Posterior cingulate gyrus (tissue), 11 donors: ENCODE measurements at regions not wholly inside any gene's neighbourhood (a gene's known extent, or its start where the extent isn't known, plus 50 kb on each side); places are given as distances from the start of the nearest gene placed in this dataset.

Source experiments
- DNase-seq, 10 donors: peaks; one replicate each; pipeline versions ENCODE4 v3.0.0 to v3.0.0-alpha.2; 2020 to 2021; ENCODE audit warnings: mixed read lengths in 3 of 10
- intact Hi-C: fragments of 100-400 bp; cut with DNase I; formaldehyde crosslinking; loops from one replicate; pipeline ENCODE4 v1.15.1; 2023

DNA sequence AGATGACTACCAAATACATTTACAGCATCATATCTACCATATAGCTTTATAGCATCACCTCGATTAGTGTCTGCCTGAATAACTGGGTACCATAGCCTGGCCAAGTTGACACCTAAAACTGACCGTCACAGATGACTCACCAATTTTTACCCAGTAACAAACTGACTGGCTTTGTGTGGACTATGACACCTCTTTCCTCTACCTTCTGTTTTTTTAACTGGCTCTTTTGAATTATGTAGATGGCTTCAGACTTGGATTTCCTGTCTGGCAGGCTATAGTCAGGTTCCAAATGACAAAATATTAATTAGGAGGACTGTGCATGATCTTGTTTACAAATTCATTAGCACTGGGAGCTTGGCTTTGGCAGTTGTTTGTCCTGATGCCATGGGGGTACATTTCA lies 360.3 kb downstream of the TGFB2 start:
- no peak for DNase-seq
- intact Hi-C loops, result no loop called here

DNA sequence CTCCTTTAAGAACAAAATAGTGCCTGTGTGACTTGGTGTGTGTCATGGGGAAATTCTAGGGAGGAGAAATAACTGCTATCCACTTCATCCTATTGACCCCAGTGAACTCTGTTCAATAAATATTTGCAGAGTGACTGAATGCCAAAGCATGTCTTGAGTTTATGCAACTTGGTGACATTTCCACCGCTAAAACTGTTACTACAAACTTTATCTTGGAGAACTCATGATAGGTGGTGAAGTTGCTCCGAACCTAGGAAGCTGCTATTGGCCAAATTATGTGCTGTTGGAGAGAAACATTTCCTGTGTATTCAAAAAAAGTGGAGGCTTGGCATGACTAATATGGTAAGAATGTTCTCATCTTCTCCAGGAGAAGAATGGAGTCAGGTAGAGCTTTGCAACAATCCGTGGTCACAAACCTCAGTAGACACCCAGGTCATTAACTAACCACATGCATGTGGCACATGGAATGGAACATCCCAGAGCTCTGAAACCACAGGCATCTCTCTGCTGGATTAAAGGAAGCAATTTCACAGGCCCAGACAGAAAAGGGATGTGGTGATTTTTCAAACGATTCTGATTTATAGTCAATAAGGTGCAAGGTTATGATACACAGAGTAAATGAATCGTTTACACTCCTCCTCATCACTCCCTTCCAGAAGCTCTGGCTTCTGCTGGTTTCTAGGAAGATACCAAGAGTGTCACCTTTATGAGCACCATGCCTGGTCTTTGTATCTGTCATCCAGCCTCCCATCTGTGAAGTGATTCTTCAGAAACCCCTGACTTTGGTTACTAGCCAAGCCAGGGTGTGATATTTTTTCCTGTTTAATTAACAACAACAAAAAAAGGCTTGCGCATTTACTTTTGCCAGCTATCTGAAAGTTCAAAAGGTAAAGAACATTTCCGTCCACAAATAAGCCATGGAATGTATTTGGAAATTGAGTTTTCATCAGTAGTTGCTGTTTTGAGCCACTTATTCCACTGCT lies 361.1 kb downstream of the TGFB2 start:
- no peak for DNase-seq
- intact Hi-C loops, result no loop called here

DNA sequence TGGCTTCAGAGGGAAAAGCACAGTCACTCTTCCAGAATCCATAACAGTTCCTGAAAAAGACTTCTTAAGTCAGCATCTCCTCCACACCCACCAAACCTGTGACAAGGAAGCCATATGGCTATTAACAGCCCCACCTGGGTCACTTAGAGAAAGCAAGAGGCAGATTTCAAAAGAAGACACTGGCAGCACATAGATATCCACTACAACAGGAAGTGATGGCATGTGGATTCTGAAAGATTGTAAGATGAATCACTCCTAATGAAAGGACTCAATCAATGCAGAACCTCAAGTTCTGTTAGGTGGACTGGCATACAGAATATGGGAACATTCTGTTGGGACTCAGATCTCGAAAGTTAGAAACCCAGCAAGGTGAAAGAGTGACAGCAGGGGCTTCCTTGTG lies 365.9 kb downstream of the TGFB2 start:
- intact Hi-C loops, result no loop called here
- DNase-seq, result no peak

DNA sequence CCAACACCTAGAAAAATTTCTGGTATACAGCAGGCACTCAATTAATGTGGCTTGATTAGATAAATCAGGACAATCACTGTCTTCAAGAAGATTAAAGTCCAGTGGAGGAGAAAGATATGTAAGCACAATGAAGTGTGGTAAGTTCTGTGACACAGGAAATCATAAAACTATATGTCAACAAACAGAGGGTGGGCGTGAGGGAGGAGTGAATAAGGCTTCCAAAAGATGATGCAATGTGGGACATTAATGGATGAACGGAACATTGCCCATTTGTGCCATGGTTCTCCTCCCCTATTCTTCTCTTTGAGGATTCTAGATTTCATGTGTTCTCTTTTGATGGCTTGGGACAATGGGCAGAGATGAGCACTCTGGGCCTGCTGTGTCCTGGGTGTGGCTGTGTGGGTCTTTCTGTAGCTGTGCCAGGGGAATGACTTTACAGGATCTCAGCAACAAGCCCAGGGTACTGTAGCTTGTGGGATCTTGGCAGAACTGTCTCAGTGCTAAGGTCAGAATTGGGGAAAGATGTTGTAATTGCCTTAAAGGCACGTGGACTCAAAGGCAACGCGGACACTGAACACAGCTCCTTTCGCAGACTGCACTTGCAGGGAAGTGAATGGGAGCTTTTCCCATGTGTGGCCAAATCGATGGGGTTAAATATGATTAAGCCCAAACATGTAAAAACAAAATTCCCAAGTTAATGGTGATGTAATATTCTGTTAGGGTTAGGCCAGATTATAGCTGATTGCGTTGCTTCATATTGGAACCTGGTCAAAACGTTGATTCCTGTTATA lies 366.9 kb downstream of the TGFB2 start:
- no peak for DNase-seq
- intact Hi-C loops, result no loop called here

DNA sequence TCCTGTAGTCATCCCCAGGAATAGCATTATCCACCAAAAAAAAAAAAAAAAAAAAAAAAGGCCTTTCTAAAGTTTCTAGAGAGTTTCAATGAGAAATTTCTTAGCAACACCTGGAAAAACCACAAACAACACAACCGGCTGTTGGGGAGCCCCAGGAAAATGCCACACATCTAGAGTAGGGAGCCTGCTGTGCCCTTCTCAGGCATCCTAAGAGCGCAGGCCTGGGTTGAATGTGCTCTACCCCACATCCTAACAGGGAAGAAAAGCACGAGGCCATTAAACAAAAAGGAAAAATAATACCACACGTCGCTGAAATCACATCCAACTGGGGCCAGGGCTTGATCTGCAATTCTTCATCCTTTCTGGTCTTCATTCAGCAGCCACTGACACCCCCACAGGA lies 367.5 kb downstream of the TGFB2 start:
- intact Hi-C loops, result no loop called here
- DNase-seq, result no peak

GRCh38 chr1:218715961-218716669 lies 371.0 kb downstream of the TGFB2 start:
- intact Hi-C loops, result no loop called here
- DNase-seq, result no peak

DNA sequence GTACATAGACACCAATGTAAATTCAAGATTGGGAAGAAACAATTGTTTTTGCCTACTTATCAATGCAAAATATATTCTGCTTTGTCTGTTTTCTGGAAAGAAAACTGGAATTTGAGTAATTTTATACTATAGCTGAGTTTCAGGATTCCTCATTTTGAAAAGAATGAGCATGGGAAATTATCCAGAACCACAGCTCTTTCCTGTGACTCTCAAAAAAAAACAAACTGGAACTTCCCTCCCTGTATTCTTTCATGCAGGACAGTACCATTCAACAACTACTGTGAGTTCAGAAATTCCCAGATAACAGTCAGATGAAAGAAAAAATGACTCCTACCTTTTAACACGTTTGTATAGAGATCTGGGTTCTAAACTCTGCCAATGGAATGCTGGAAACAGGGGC lies 372.4 kb downstream of the TGFB2 start:
- no peak for DNase-seq
- intact Hi-C loops, result no loop called here

- intact Hi-C loops, result no loop called here
- no peak for DNase-seq
Observed at GRCh38 chr1:218718206-218718605, 373.1 kb downstream of the TGFB2 start.

GRCh38 chr1:218718977-218719376 lies 373.8 kb downstream of the TGFB2 start:
- no peak for DNase-seq
- intact Hi-C loops, result no loop called here

DNA sequence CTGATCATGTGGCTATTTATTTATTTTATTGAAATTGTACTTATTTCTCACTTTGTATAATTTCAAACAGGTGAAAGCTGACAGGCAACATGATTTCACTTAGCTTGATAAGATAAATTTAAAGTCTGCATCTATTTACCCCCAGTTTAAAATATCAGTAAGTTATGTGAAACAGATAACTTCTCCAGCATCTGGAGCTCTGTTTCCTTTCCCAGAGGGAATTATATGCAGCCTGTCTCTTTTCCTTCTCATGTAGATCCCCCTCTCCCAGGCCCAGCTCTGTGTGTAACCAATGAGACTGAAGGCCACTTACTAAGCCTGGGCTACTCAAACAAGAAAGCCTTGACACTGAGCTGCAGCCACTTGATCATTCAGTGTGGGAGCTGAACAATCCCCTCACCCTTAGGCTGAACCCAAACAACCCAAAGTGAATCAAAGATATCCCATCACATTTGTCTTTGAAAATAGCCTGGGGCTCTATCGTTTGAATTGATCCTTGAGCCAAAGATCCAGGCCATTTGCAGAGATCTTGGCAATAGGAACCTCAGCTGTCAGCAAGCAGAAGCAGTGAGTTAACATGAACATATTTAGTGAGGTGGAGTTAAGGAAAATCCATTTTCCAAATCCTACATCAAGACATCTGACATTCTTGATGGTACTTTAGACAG lies 383.9 kb downstream of the TGFB2 start:
- intact Hi-C loops, result no loop called here
- DNase-seq, result no peak

GRCh38 chr1:218735436-218736032 lies 390.4 kb downstream of the TGFB2 start:
- intact Hi-C loops, result no loop called here
- DNase-seq, result no peak

DNA sequence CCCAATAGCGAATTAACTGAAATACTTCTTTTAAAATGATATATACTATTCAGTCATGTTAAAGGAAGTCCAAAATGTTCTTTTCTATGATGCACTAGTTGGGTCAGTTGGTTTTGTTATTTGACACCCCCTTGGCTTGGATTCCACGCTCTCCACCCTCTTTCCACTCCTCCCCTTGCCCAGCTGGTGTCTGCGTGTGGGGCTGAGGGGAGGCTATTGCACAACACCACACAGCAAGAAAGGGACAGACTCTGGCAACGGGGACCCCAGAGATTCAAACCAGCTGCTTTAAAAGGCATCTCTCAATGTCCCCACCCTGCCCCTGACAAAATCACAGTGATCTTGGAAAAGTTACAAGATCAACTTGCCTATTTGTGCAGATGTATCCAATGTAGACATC lies 394.3 kb downstream of the TGFB2 start:
- intact Hi-C loops, result no loop called here
- no peak for DNase-seq

GRCh38 chr1:218741852-218742251 lies 396.7 kb downstream of the TGFB2 start:
- intact Hi-C loops, result no loop called here
- no peak for DNase-seq

- DNase-seq, result no peak
Observed at GRCh38 chr1:218742467-218743262, 397.5 kb downstream of the TGFB2 start.

DNA sequence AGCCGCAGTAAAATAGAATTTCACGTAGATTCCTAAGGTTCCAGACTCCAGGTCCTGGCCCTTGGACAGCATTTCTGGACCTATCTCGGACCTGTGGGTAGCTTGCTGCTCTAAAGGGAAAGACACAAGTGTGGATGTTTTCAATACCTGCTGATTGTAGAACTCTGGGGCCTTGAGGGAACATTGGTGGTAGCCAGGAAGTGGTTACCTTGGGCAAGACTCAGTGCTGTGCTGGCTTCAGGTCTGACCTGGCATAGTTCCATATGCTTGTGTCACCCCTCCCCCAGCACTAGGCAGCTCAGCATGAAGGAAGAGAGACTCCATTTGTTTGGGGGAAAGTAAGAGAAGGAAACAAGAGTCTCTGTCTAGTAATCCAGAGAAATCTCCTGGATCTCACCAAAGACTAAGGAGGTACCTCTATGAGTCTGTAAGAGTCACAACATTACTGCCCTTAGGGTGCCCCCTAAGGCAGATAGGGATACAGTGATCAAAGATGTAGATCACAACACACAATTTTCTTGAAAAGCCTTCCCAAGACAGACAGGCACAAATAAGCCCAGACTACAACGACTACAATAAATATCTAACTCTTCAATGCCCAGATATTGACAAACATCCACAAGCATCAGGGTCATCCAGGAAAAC lies 398.8 kb downstream of the TGFB2 start:
- DNase-seq, result no peak
- intact Hi-C loops, result no loop called here

More at GRCh38 chr1:218742467-218743262, 397.5 kb downstream of the TGFB2 start:
- intact Hi-C loops, result no loop called here

DNA sequence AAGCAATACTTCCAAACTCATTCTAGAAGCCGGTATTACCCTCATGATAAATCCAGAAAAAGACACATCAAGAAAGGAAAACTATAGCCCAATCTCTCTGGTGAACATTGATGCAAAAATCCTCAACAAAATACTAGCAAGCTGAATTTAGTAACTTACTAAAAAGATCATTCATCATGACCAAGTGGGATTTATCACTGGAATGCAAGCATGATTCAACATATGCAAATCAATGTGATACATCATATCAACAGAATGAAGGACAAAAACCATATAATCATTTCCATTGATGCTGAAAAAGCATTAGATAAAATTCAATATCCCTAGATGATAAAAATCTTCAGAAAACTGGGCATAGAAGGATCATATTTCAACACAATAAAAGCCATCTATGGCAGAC lies 402.9 kb downstream of the TGFB2 start:
- intact Hi-C loops, result no loop called here

DNA sequence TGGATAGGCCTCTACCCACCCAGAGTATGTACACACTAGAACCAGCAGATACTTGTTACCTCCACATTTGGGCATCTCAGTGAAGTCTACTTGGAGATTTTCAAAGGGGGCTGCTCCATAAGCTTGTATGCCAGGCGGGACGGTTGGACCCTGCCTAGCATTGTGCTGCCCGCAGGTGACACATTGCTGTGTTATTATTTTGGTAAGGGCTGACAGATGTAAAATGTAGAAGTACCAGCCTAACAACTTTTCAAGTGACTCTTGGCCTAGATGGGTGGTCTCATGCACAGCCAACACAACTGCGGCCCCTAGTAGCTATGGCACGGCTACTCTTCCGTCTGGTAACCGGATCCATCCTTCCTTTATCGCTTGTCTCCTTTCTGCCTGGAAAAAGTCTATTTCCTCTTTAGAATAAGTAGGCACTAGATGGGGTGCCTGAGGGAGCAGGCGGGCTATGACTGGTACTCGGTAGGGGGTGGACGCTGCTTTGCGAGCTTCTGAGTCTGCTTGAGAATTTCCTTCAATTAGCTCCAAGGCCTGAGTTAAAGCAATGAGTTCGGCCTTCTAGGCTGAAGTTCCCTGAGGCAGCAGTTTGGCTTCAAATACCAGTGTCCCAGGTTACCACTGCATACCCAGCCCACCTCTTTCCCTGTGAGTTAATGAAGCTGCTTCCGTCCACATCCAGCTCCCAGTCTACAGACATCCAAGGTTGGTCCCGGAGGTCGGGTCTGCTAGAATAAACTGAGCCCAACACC lies 405.3 kb downstream of the TGFB2 start:
- DNase-seq, result no peak
- intact Hi-C loops, result no loop called here

More for the DNA sequence above, 402.9 kb downstream of the TGFB2 start:
- DNase-seq, result no peak
